ENCODE measurements at regions not wholly inside any gene's neighbourhood (a gene's known extent, or its start where the extent isn't known, plus 50 kb on each side); places are given as distances from the start of the nearest gene placed in this dataset.
A peak's percentile ranks its signal among the peaks of the same experiment; 100 is the strongest.

DNA sequence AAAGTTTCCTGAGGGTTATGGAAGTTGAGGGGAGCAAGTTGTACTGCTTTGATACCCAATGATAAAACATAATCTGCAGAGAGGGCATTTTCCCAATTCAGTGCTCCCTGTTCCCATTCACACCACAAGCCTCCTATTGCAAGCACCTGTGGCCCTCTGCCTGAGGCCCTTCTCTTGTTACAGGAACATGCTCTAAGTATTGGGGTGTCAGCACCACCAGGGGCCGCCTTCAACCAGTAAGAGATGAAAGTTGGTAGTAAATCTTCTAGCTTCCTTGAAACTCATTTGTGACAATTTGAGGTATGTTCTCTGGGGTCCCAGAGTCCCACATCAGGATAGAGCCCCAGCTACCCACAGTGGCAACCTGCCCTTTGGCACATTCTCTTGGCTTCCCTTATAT lies 265.4 kb upstream of the ARHGEF26 start:
- CTCF ChIA-PET = interaction anchor here (1.1 kb wide), 1 partner anchor 162 kb away, joined by 3 read pairs; no protein-coding TSS in a partner anchor

DNA sequence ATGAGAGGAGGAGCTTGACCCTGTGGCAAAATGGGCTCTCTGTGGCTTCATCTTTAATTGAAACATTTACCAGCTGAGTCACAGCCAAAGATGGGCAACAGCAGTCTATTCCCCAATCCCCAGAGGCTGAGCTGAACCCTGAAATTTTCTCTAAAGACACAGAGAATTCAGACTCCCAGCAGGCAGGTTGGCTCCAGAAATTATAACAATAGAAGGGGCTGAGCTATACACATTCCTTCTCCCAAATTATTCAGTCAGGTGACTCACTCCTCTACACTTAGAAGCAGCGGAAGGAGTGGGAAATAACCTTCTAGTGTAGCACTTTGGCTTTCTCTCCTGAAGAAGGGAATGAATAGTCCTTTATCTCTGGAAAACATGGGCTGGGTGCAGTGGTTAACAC lies 264.3 kb upstream of the ARHGEF26 start:
- DNase-seq (ENCODE audit: low spot score) (no peak), ATAC-seq (peak; percentile 66)
- Mint-ChIP-seq H3K36me3 (no peaks in the 10 kb centered on the region), H3K27ac (no peak overlapping the region), H3K27me3 (ENCODE audit: low read depth) (no peaks in the 10 kb centered on the region), H3K4me1 (peaks cover 21% of the 10 kb centered on the region), H3K9me3 (no peaks in the 10 kb centered on the region; the same call in 1 of the 2 replicates), H3K4me3 (no peak overlapping the region)
- TF ChIP-seq, protein P1, sequence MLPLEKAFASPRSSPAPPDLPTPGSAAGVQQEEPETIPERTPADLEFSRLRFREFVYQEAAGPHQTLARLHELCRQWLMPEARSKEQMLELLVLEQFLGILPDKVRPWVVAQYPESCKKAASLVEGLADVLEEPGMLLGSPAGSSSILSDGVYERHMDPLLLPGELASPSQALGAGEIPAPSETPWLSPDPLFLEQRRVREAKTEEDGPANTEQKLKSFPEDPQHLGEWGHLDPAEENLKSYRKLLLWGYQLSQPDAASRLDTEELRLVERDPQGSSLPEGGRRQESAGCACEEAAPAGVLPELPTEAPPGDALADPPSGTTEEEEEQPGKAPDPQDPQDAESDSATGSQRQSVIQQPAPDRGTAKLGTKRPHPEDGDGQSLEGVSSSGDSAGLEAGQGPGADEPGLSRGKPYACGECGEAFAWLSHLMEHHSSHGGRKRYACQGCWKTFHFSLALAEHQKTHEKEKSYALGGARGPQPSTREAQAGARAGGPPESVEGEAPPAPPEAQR (CRISPR knock-in tag; IDR thresholded peaks at IDR 0.05) = no peak
- TF ChIP-seq KAT7 (CRISPR knock-in tag; IDR thresholded peaks at IDR 0.05; ENCODE audit: borderline replicate concordance) = no peak
- TF ChIP-seq ZNF671 (CRISPR knock-in tag; IDR thresholded peaks at IDR 0.05) = no peak
- no peak for TF ChIP-seq SOX15 (CRISPR knock-in tag; IDR thresholded peaks at IDR 0.05)
- TF ChIP-seq TCF7 (CRISPR knock-in tag; IDR thresholded peaks at IDR 0.05; ENCODE audit: low read depth) = no peak
- TF ChIP-seq, protein P2, sequence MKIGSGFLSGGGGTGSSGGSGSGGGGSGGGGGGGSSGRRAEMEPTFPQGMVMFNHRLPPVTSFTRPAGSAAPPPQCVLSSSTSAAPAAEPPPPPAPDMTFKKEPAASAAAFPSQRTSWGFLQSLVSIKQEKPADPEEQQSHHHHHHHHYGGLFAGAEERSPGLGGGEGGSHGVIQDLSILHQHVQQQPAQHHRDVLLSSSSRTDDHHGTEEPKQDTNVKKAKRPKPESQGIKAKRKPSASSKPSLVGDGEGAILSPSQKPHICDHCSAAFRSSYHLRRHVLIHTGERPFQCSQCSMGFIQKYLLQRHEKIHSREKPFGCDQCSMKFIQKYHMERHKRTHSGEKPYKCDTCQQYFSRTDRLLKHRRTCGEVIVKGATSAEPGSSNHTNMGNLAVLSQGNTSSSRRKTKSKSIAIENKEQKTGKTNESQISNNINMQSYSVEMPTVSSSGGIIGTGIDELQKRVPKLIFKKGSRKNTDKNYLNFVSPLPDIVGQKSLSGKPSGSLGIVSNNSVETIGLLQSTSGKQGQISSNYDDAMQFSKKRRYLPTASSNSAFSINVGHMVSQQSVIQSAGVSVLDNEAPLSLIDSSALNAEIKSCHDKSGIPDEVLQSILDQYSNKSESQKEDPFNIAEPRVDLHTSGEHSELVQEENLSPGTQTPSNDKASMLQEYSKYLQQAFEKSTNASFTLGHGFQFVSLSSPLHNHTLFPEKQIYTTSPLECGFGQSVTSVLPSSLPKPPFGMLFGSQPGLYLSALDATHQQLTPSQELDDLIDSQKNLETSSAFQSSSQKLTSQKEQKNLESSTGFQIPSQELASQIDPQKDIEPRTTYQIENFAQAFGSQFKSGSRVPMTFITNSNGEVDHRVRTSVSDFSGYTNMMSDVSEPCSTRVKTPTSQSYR (CRISPR knock-in tag; IDR thresholded peaks at IDR 0.05) = no peak
- no peak for TF ChIP-seq ZNF232 (CRISPR knock-in tag; IDR thresholded peaks at IDR 0.05)
- POLR2A ChIA-PET = no interaction called here
- CTCF ChIA-PET = interaction anchor here (0.6 to 1.1 kb wide), 2 partner anchors 140 to 161 kb away, joined by 3 read pairs; no protein-coding TSS in a partner anchor

More for the DNA sequence above, 265.4 kb upstream of the ARHGEF26 start:
- Mint-ChIP-seq H3K27ac (no peak overlapping the region), H3K27me3 (ENCODE audit: low read depth) (no peaks in the 10 kb centered on the region), H3K4me3 (no peak overlapping the region), H3K36me3 (no peaks in the 10 kb centered on the region), H3K4me1 (peaks cover 21% of the 10 kb centered on the region), H3K9me3 (no peaks in the 10 kb centered on the region; the same call in 1 of the 2 replicates)
- TF ChIP-seq ZNF121 (CRISPR knock-in tag; IDR thresholded peaks at IDR 0.05) = no peak
- no peak for TF ChIP-seq ZNF416 (CRISPR knock-in tag; IDR thresholded peaks at IDR 0.05)
- no peak for TF ChIP-seq TEAD4 (CRISPR knock-in tag; IDR thresholded peaks at IDR 0.05)
- no peak for TF ChIP-seq TCF7 (CRISPR knock-in tag; IDR thresholded peaks at IDR 0.05; ENCODE audit: low read depth)
- TF ChIP-seq FOXJ3 (CRISPR knock-in tag; IDR thresholded peaks at IDR 0.05; ENCODE audit: borderline replicate concordance) = no peak
- TF ChIP-seq OVOL2 (CRISPR knock-in tag; IDR thresholded peaks at IDR 0.05; ENCODE audit: borderline replicate concordance) = no peak
- TF ChIP-seq NFYB (CRISPR knock-in tag; conservative IDR thresholded peaks at IDR 0.05; ENCODE audit: low read depth) = no peak
- no peak for TF ChIP-seq EMX1 (CRISPR knock-in tag; IDR thresholded peaks at IDR 0.05)
- TF ChIP-seq, protein P3, sequence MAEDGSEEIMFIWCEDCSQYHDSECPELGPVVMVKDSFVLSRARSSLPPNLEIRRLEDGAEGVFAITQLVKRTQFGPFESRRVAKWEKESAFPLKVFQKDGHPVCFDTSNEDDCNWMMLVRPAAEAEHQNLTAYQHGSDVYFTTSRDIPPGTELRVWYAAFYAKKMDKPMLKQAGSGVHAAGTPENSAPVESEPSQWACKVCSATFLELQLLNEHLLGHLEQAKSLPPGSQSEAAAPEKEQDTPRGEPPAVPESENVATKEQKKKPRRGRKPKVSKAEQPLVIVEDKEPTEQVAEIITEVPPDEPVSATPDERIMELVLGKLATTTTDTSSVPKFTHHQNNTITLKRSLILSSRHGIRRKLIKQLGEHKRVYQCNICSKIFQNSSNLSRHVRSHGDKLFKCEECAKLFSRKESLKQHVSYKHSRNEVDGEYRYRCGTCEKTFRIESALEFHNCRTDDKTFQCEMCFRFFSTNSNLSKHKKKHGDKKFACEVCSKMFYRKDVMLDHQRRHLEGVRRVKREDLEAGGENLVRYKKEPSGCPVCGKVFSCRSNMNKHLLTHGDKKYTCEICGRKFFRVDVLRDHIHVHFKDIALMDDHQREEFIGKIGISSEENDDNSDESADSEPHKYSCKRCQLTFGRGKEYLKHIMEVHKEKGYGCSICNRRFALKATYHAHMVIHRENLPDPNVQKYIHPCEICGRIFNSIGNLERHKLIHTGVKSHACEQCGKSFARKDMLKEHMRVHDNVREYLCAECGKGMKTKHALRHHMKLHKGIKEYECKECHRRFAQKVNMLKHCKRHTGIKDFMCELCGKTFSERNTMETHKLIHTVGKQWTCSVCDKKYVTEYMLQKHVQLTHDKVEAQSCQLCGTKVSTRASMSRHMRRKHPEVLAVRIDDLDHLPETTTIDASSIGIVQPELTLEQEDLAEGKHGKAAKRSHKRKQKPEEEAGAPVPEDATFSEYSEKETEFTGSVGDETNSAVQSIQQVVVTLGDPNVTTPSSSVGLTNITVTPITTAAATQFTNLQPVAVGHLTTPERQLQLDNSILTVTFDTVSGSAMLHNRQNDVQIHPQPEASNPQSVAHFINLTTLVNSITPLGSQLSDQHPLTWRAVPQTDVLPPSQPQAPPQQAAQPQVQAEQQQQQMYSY (CRISPR knock-in tag; IDR thresholded peaks at IDR 0.05) = no peak
- TF ChIP-seq, protein P4, sequence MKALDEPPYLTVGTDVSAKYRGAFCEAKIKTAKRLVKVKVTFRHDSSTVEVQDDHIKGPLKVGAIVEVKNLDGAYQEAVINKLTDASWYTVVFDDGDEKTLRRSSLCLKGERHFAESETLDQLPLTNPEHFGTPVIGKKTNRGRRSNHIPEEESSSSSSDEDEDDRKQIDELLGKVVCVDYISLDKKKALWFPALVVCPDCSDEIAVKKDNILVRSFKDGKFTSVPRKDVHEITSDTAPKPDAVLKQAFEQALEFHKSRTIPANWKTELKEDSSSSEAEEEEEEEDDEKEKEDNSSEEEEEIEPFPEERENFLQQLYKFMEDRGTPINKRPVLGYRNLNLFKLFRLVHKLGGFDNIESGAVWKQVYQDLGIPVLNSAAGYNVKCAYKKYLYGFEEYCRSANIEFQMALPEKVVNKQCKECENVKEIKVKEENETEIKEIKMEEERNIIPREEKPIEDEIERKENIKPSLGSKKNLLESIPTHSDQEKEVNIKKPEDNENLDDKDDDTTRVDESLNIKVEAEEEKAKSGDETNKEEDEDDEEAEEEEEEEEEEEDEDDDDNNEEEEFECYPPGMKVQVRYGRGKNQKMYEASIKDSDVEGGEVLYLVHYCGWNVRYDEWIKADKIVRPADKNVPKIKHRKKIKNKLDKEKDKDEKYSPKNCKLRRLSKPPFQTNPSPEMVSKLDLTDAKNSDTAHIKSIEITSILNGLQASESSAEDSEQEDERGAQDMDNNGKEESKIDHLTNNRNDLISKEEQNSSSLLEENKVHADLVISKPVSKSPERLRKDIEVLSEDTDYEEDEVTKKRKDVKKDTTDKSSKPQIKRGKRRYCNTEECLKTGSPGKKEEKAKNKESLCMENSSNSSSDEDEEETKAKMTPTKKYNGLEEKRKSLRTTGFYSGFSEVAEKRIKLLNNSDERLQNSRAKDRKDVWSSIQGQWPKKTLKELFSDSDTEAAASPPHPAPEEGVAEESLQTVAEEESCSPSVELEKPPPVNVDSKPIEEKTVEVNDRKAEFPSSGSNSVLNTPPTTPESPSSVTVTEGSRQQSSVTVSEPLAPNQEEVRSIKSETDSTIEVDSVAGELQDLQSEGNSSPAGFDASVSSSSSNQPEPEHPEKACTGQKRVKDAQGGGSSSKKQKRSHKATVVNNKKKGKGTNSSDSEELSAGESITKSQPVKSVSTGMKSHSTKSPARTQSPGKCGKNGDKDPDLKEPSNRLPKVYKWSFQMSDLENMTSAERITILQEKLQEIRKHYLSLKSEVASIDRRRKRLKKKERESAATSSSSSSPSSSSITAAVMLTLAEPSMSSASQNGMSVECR (CRISPR knock-in tag; IDR thresholded peaks at IDR 0.05; ENCODE audit: borderline replicate concordance) = no peak
- TF ChIP-seq TP53 (CRISPR knock-in tag; IDR thresholded peaks at IDR 0.05) = no peak
- no peak for TF ChIP-seq GABPB1 (CRISPR knock-in tag; IDR thresholded peaks at IDR 0.05)
- peak; percentile 76 for ATAC-seq
- peak; percentile 16 for DNase-seq (ENCODE audit: low spot score)
- POLR2A ChIA-PET = no interaction called here

Data from WTC11 (cell line).